Left lung (tissue), 4 donors: ENCODE measurements at regions not wholly inside any gene's neighbourhood (a gene's known extent, or its start where the extent isn't known, plus 50 kb on each side); places are given as distances from the start of the nearest gene placed in this dataset.

Experiments
- ATAC-seq: fragments of 200-7000 bp; cut with Tn5 transposase; one replicate; pipeline ENCODE4 v1.9.1; 2020; ENCODE audit warnings: moderate library complexity
- DNase-seq, 4 donors: peaks; one replicate each; pipeline ENCODE4 v3.0.0-alpha.2; 2013 to 2020
- H3K27ac ChIP-seq, 2 donors: fragments of 200-600 bp; sonication (generic) in 1 of 2; one replicate each; pipeline versions ENCODE4 v1.5.0 to v1.8.0; 2020 to 2021
- H3K27me3 ChIP-seq, 2 donors: fragments of 200-600 bp; sonication (generic) in 1 of 2; one replicate each; pipeline versions ENCODE4 v1.5.0 to v1.8.0; 2020 to 2021
- H3K36me3 ChIP-seq, 2 donors: fragments of 200-600 bp; sonication (generic) in 1 of 2; one replicate each; pipeline versions ENCODE4 v1.5.0 to v1.8.0; 2020 to 2021
- H3K4me1 ChIP-seq, 2 donors: fragments of 200-600 bp; one replicate each; pipeline ENCODE4 v1.8.0; 2021
- H3K4me3 ChIP-seq, 2 donors: fragments of 200-600 bp; sonication (generic) in 1 of 2; one replicate each; pipeline versions ENCODE4 v1.5.0 to v1.8.0; 2020 to 2021; ENCODE audit warnings: mild to moderate bottlenecking in 1 of 2
- H3K9me3 ChIP-seq, 2 donors: fragments of 200-600 bp; sonication (generic) in 1 of 2; one replicate each; pipeline versions ENCODE4 v1.5.0 to v1.8.0; 2020 to 2021
- intact Hi-C, 2 donors: fragments of 100-400 bp; cut with DNase I; formaldehyde crosslinking; loops; one replicate each; pipeline versions ENCODE4 v1.11.2 to v1.14.2; 2022
- TF ChIP-seq, protein P1 (sequence below), 2 donors: fragments of 200-600 bp; sonication (generic) in 1 of 2; IDR thresholded peaks; one replicate each; pipeline versions ENCODE4 v1.5.0 to v1.8.0; 2021; ENCODE audit warnings: antibody characterized with exemption in 2 of 2
- donor health status: DM: no; HTN: yes; CAD: no.
- donor health status: DM: no; HTN: no; CAD: no.

GRCh38 chr3:148081926-148082325 lies 615.8 kb upstream of the AGTR1 start:
- Histone ChIP-seq H3K27me3 (no peaks in the 10 kb centered on the region), H3K4me3 (no peak overlapping the region), H3K4me1 (no peaks in the 10 kb centered on the region), H3K9me3 (no peaks in the 10 kb centered on the region), H3K36me3 (no peaks in the 10 kb centered on the region), H3K27ac (no peak overlapping the region)
- intact Hi-C loops = no loop called here
- DNase-seq = no peak
- TF ChIP-seq, protein P1, sequence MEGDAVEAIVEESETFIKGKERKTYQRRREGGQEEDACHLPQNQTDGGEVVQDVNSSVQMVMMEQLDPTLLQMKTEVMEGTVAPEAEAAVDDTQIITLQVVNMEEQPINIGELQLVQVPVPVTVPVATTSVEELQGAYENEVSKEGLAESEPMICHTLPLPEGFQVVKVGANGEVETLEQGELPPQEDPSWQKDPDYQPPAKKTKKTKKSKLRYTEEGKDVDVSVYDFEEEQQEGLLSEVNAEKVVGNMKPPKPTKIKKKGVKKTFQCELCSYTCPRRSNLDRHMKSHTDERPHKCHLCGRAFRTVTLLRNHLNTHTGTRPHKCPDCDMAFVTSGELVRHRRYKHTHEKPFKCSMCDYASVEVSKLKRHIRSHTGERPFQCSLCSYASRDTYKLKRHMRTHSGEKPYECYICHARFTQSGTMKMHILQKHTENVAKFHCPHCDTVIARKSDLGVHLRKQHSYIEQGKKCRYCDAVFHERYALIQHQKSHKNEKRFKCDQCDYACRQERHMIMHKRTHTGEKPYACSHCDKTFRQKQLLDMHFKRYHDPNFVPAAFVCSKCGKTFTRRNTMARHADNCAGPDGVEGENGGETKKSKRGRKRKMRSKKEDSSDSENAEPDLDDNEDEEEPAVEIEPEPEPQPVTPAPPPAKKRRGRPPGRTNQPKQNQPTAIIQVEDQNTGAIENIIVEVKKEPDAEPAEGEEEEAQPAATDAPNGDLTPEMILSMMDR (IDR thresholded peaks at IDR 0.05) = no peak
- ATAC-seq = no peak

GRCh38 chr3:148082506-148083280 lies 615.0 kb upstream of the AGTR1 start:
- TF ChIP-seq, protein P1 (IDR thresholded peaks at IDR 0.05) = no peak
- no peak overlapping the region for H3K4me3 ChIP-seq
- no peaks in the 10 kb centered on the region for H3K27me3 ChIP-seq
- intact Hi-C loops = no loop called here
- H3K9me3 ChIP-seq = no peaks in the 10 kb centered on the region
- no peaks in the 10 kb centered on the region for H3K4me1 ChIP-seq
- H3K27ac ChIP-seq = no peak overlapping the region
- DNase-seq (no peak), ATAC-seq (no peak)
- no peaks in the 10 kb centered on the region for H3K36me3 ChIP-seq

DNA sequence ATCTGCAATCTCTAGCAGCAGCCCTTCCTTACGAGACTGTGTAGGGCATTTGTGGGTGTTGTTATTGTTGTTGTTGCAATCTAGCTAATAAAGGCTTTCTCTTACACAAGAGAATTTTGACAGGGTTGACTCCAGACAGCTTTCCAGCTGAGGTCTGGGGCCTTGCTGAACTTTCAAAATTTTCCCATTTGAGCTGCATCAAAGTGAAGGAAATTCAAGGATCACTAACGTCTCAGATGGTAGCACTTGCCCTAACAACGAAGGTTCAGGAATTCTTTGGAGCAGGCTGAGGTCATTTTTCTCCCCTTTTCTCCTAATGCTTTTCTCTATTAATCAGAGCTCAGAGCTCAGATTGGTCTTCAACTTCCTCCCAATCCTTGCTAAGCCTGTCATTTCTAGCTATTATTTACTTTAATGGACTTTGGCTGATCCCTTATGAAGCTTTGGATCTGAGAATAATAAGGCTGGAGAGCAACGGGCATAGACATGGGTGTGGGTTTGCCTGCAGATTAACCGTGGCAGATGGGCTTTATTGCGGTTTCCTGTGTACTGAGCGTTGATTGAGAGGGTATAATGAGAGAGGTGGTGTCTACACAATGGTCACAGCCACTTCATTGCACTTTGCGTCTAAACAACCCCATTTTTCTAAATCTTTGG lies 614.0 kb upstream of the AGTR1 start:
- Histone ChIP-seq H3K27me3 (no peaks in the 10 kb centered on the region), H3K4me1 (no peaks in the 10 kb centered on the region), H3K36me3 (no peaks in the 10 kb centered on the region), H3K4me3 (no peak overlapping the region), H3K27ac (no peak overlapping the region), H3K9me3 (no peaks in the 10 kb centered on the region)
- intact Hi-C loops = no loop called here
- DNase-seq (no peak), ATAC-seq (no peak)
- TF ChIP-seq, protein P1 (IDR thresholded peaks at IDR 0.05) = no peak

DNA sequence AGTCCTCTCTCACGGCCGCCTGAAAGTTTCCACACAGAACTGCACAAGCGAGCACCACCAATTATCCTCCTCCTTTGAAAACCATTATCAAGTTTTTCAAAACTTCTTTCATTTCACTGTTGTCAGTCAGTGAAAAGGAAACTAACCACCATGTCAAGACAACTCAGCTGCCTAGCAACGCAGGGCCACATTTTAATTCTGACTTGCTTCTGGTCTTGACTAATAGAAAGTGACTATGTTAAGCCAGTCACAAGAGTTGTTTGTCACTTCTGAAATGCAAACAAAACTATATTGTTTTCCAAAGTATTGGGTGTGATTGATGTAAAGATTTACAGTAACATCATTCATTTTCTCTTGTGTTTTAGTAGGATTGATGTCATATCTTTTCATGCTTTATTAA lies 612.8 kb upstream of the AGTR1 start:
- TF ChIP-seq, protein P1 (IDR thresholded peaks at IDR 0.05) = no peak
- Histone ChIP-seq H3K27ac (no peak overlapping the region), H3K9me3 (no peaks in the 10 kb centered on the region), H3K36me3 (no peaks in the 10 kb centered on the region), H3K27me3 (no peaks in the 10 kb centered on the region), H3K4me1 (no peaks in the 10 kb centered on the region), H3K4me3 (no peak overlapping the region)
- no peak for ATAC-seq
- intact Hi-C loops = no loop called here
- DNase-seq = no peak

GRCh38 chr3:148087601-148088371 lies 609.9 kb upstream of the AGTR1 start:
- H3K9me3 ChIP-seq = no peaks in the 10 kb centered on the region
- DNase-seq (no peak), ATAC-seq (no peak)
- H3K27me3 ChIP-seq = no peaks in the 10 kb centered on the region
- no peak overlapping the region for H3K4me3 ChIP-seq
- no peak overlapping the region for H3K27ac ChIP-seq
- H3K4me1 ChIP-seq = no peaks in the 10 kb centered on the region
- TF ChIP-seq, protein P1 (IDR thresholded peaks at IDR 0.05) = no peak
- intact Hi-C loops = no loop called here
- H3K36me3 ChIP-seq = no peaks in the 10 kb centered on the region
